ENCODE measurements at regions not wholly inside any gene's neighbourhood (a gene's known extent, or its start where the extent isn't known, plus 50 kb on each side); places are given as distances from the start of the nearest gene placed in this dataset.
"Not testable (repeated sequence)": the region's sequence is repeated elsewhere in the genome, so short reads cannot be mapped to it uniquely, and the experiment has no call there.

DNA sequence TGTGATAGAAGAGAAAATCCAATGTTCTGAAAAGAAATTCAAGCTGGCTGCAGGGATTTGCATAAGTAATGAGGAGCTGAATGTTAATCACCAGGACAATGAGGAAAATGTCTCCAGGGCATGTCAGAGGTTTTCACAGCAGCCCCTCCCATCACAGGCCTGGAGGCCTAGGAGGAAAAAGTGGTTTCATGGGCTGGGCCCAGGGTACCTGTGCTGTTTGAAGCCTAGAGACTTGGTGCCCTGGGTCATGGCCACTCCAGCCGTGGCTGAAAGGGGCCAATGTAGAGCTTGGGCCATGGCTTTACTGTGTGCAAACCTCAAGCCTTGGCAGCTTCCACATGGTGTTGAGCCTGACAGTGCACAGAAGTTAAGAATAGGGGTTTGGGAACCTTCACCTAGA lies 452.6 kb upstream of the CHORDC1 start:
- not testable (repeated sequence) for DNase-seq (ENCODE audit: low read depth in 2 of 2)

DNA sequence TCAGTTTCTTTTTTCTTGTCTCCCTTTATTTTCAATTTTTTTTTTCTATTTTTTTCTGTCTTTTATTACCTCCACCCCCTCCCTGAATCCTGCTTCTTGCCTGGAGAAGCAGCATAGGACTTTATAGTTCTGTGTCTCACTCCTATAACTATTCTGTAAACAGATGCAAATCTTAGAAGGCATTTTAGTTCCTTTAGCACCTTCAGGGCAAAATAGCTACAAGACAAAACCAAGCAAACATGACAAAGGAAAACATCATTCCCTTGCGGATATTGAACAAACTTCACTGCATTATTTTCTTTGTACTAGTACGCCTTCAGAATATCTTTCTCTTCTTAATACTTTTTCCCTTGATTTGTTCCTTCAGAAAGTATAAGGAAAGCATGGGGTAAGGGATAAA lies 446.2 kb upstream of the CHORDC1 start:
- no peak for DNase-seq (ENCODE audit: low read depth in 2 of 2)

DNA sequence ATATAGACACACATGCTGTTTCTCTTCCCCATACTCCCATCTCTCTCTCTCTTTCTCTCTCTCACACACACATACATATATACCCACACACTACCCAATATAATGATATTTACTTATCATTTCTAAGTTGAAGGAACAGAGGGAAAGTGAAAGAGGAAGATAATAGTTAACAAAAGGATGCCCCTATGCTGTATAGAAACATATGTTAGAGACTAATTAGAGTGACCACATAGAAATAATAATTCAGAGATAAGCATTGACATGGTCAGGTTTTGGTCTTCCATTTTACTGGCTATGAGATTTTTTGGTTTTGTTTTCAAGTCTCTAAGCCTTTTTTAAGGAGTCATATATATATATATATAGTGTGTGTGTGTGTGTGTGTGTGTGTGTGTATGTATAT lies 445.7 kb upstream of the CHORDC1 start:
- no peak for DNase-seq (ENCODE audit: low read depth in 2 of 2)

DNA sequence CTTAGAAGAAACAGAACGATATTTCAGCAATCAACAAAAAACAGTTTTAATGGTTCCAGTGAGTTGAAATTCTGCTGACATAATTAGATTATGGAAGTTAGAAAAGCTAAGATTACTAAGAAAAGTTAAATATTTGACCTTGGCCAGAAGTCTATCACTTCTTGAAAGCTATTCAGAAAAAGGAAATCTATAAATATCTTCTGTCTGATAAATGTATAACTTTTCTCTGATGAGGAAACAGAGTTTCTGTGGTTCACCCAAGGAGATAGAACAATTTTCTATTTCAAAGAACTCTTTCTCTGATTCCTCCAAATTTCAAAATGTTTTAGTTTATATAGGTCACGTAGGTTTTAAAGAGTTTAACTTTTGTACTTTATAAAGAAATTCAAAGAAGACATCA lies 438.4 kb upstream of the CHORDC1 start:
- DNase-seq (ENCODE audit: low read depth in 2 of 2) = no peak

DNA sequence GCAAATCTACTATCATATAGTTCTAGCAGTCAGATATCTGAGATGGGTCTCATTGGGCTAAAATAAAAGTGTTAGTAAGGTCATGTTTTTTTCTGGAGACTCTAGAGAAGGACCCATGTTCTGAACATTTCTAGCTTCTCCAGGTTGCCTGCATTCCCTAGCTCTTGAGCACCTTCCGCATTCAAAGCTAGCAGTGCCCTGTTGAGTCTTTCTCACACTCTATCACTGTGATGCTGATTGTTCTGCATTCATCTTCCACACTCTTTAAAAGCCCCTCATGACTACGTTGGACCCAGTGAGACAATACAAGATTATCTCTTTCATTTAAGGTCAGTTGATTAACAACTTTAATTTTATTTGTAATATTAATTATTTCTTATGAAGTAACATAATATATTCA lies 433.3 kb upstream of the CHORDC1 start:
- DNase-seq (ENCODE audit: low read depth in 2 of 2) = no peak

DNA sequence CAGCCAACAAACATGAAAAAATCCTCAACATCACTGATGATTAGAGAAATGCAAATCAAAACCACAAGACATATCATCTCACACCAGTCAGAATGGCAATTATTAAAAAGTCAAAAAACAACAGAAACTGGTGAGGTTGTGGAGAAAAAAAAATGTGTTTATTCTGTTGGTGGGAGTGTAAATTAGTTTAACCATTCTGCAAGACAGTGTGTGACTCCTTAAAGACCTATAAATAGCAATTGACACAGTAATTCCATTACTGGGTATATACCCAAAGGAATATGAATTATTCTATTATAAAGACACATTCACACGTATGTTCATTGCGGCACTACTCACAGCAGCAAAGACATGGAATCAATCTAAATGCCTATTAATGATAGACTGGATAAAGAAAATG lies 427.3 kb upstream of the CHORDC1 start:
- DNase-seq (ENCODE audit: low read depth in 2 of 2) = no peak

DNA sequence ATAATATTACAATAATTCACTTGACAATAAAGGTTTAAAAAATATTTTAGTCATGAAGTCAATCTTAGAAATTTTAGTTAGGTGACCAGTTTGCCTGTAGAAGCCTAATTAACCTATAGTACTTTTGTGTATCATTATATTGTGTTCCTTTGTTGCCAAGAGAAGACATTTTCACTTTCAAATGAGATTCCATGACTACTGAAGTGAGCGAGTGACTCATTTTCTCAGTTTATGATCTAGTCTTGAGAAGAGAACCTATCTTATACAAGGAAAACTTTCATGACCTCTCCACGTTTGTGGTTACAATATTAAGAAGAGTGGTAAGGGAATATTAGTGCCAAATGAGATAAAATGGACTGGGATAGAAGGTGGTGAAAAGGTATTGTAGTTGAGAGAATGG lies 423.9 kb upstream of the CHORDC1 start:
- no peak for DNase-seq (ENCODE audit: low read depth in 2 of 2)

DNA sequence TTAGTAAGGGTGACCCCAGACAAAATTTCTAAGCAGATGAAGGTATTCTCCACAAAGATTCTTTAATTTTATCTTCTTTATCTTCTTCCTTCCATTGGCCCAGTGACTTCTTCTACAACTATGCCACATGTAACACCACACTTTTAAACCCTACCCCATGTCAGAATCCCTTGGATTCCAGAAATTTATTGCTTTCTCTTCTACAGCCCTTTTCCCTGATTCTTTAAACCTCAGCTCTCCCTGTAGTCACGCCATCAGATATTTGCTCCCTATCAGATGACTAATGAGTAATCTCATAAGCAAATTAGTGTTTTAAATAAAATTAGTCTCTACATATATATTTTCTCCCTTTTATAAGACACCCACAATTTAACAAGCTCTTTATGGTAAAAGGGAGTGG lies 423.4 kb upstream of the CHORDC1 start:
- no peak for DNase-seq (ENCODE audit: low read depth in 2 of 2)

DNA sequence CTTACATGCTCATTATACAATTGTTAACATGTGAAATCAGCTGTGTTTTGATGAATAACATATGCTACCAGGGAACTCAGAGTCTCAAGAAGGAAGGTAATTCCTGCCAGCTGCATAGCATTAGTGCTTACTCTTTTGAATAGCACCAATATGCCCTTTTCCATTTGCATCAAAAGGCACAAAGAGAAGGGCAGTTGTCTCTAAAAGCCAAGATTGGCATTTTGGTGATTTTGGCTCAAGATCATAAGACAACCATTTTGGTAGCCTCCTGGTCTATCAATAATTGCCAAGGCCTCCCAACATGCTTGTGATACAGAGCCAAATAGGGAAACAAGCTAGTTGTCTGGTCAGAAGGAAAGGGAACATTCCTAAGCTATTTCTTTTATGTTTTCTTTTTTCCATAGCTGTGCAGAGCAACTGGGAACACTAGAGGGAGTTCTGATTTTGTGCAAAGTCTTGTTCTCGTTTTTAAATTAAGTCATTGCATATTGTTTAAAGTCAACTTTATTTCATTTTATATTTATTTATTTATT lies 416.7 kb upstream of the CHORDC1 start:
- DNase-seq (ENCODE audit: low read depth in 2 of 2) = peak; percentile 26 to 28

DNA sequence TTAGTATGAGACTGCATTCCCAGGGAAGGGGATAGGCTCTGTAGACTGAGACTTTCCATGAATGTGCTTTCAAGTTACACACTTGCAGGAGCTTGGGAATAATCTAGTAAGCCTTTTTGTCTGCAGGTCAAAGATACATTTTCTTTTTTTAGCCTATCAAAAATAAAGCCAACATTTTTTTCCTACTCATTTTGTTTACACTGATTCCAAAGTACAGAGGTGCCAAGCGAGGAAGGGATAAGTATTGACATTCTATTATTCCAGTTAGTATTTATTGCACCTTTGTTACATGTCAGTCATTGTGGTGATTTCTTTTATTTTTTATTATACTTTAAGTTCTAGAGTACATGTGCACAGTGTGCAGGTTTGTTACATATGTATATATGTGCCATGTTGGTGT lies 413.0 kb upstream of the CHORDC1 start:
- no peak for DNase-seq (ENCODE audit: low read depth in 2 of 2)

DNA sequence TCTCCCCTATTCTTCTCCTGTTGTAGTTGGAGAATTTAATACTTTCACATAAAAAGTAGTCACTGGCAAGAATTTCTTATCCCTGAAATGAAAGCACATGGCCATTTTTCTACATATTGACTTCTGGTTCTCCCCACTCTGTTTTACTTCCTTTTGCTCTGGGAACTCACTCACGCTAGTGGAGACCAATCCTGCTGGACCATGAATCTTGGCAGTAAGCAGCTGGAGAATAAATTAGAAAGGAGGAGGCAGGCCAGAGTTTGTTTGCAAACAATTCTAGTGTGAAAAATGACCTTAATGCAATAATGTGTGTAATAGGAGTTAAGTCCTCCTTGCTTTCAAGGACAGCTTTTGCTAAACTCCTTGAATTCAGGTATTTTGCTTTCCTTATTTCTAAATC lies 412.3 kb upstream of the CHORDC1 start:
- DNase-seq (ENCODE audit: low read depth in 2 of 2) = no peak

DNA sequence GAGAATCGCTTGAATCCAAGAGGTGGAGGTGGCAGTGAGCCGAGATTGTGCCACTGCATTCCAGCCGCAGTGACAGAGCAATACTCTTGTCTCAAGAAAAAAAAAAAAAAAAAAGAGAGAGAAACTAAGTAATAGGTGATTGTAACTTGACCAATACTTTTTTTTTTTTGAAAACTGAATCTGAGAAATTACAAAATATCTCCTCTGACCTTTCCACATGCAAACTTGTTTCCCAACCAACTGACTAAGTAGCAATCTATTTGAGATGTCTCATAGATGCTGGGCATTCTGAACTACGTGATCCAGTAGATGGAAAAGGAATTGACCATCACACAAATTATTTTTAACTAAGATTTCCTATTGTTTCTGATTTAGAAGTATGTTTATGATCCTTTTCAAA lies 407.3 kb upstream of the CHORDC1 start:
- DNase-seq (ENCODE audit: low read depth in 2 of 2) = no peak

DNA sequence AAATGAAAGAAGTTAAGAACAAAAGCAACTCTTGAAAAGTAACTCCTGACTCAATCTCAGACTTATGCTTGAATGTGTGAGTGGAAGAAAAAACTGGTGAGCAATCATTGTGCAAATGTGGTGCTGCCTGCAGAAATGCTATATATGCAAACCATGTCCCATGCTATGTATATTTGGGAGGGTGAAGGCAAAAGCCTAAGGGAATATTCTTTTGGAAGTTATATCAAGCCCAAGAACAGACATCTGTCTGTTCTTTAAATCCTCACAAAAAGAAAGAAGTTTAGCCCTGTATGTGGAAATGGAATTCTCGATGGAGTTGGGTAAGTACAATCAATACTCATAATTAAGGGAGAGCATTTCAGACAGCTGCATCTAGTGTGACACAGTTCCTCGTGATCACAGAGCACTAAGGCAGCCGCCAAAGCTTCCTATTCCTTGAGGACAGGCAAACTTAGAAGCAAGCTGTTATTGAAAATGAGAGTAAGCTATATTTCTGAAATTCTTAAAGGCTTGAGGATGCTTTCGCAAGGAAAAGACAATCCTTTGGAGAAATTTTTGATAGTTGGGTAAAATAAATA lies 406.5 kb upstream of the CHORDC1 start:
- DNase-seq (ENCODE audit: low read depth in 2 of 2) = no peak

DNA sequence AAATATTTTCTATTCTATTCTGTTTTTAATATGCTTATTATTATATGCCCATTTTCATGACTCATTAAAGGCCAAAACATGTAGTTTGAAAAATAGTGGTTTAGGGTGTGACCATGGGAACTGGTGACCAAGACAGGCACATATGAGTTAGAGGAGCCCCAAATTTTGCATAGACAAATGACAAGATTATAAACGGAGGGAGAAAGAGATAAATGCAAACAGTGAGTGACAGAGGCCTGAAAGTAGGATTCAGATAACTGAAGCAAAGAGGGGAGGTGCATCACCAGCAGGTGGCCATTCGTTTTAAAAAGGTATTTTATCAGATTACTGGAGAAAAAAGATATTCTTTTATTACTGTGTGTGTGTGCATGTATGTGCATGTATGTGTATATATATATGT lies 391.5 kb upstream of the CHORDC1 start:
- DNase-seq (ENCODE audit: low read depth in 2 of 2) = no peak

DNA sequence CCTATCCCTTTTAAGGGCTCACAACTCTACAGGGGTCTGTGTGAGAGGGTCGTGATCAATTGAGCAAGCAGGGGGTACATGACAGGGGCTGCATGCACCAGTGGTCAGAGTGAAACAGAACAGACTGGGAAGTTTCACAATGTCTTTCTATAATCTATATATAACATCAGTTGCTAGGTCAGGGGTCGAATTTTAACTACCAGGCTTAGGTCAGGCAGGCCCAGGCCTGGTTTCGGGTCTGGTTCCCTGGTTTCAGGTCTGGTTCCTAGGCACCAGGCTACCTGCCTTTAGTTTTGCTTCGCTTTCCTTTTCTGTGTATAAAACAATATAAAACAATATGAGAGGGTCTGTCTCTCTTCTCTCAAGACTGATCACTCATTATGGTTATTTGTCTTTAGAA lies 390.2 kb upstream of the CHORDC1 start:
- DNase-seq (ENCODE audit: low read depth in 2 of 2) = not testable (repeated sequence)

DNA sequence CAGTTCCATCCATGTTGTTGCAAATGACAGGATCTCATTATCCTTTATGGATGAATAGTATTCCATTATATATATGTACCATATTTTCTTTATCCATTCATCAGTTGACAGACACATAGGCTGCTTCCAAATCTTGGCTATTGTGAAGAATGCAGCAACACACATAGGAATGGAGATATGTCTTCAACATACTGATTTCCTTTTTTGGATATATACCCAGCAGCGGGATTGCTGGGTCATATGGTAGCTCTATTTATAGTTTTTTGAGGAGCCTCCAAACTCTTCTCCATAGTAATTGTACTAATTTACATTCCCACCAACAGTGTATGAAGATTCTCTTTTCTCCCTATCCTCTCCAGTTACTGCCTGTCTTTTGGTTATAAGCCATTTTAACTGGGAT lies 383.9 kb upstream of the CHORDC1 start:
- DNase-seq (ENCODE audit: low read depth in 2 of 2) = no peak

DNA sequence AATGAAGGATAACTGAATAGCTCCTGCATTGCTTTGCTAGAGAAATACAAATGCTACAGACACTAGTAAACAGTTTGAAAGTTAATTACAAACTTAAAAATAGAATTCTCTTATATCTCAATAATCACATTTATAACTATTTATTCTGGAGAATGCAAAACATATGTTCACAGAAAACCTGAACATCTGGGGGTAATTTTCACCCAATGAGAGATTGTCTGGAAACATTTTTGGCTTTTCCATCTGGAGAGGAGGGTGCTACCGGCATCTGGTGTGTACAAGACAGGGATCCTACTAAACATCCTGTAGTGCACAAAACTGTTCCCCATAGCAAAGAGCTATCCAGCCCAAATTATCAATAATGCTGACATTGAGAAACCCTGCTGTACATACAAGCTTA lies 378.4 kb upstream of the CHORDC1 start:
- DNase-seq (ENCODE audit: low read depth in 2 of 2) = no peak

DNA sequence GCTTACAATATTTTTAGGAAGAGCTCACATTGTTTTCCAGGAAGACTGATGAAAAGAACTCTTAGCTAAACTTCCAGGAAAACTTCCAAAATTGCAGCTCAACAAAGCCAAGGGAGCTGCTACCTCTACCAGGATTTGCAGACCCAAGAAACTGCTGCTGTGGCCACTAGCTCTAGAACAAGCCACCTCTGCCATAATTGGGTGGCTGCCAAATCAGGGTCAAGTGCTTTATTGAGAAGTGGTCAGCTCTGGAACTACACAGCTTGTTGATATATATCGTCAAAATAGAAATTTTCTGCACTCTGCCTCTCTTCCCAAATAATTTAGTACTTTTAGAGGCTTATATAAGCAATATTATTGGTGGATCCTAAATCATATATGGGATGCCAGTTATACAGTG lies 371.8 kb upstream of the CHORDC1 start:
- no peak for DNase-seq (ENCODE audit: low read depth in 2 of 2)

DNA sequence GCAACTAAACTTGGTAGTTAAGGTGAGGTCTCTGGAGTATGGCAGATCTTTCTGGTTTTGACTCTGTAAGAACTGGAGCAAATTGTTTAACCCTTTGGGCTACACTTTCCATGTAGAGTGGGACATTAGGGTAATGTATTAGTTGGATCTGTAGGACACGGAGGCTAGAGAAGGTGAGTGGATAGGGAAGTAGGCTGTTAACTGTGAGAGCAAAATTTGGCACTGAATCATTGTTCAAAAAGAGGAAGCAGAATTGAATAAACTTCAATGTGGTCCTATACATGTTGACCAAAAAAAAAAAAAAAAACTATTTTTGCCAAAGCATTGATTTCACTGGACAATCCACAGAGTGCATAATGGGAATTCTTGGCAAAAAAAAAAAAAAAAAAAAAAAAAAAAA lies 370.2 kb upstream of the CHORDC1 start:
- no peak for DNase-seq (ENCODE audit: low read depth in 2 of 2)

DNA sequence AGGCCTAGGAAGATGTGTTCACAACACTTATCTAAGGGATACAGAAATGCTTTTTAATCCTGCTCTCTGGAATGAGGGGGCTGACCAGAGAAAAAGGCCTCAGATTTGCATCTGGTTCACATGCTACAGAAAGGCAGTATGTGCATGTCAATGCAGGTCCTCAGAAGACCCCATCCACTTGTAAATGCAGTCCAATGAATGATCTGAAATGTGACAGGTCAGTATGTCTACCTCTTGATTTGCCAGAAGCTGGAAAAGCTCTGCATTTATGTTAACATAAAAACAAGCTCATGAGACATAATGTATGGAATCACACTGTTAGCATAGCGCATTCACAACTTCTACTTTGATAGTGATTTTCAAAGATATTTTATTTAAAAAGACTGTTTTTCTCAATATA lies 367.4 kb upstream of the CHORDC1 start:
- DNase-seq (ENCODE audit: low read depth in 2 of 2) = no peak

DNA sequence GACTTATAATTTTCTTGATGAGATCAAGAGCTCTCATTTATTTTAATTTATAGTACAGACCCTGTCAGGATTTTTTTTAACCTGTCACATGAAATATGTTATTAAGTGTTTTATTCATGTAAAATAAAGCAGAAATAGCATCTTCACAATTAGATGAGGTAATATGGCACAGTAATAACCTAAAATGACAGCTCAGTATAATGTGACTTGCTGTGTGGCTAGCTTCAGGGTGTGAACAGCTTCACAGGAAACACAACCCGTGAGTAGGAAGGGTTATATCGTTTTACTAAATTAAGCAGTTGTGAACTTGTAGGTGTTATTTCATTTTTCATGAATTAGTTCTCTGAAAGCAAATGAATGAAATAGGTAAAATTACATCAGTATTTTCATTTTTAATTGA lies 366.9 kb upstream of the CHORDC1 start:
- no peak for DNase-seq (ENCODE audit: low read depth in 2 of 2)

DNA sequence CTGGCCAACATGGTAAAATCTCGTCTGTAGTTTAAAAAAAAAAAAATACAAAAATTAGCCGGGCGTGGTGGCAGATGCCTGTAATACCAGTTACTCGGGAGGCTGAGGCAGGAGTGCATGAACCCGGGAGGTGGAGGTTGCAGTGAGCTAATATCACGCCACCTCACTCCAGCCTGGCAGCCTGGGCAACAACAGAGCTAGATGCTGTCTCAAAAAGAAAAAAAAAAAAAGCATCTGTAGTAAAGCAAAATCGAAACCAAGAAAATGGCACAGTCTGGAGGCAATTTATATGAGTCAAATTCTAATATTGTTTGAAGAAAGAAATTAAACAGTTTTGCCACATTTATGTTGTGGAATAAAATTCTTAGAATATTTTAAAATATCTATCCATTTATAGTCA lies 365.0 kb upstream of the CHORDC1 start:
- DNase-seq (ENCODE audit: low read depth in 2 of 2) = no peak

DNA sequence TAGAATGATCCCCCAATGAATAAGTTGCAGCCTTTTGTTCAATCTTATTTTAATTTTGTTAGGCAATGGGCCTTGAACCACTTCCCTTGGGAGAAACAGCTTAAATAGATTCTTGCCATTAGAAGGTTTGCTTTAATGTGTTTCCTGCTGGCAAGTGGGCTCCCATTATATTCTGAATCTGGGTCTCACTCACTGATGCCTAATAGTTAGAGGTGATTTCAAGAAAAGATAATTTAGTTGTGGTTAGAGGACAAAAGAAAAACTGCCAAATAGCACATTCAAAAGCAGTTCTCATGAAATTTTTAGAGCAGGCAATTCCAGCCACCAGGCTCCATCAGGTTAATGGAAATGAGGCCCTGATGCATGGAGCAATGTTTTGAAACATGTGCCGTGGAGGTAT lies 362.6 kb upstream of the CHORDC1 start:
- no peak for DNase-seq (ENCODE audit: low read depth in 2 of 2)

DNA sequence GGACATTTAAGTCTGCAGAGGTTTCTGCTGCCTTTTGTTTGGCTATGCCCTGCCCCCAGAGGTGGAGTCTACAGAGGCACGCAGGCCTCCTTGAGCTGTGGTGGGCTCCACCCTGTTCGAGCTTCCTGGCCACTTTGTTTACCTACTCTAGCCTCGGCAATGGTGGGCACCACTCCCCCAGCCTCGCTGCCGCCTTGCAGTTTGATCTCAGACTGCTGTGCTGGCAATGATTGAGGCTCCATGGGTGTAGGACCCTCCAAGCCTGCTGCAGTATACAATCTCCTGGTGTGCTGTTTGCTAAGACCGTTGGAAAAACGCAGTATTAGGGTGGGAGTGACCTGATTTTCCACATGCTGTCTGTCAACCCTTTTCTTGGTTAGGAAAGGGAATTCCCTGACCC lies 360.1 kb upstream of the CHORDC1 start:
- DNase-seq (ENCODE audit: low read depth in 2 of 2) = not testable (repeated sequence)

Measured in fibroblast of skin of left quadriceps (primary cell).